Astrocyte (in vitro differentiated cells and primary cell): ENCODE measurements at regions not wholly inside any gene's neighbourhood (a gene's known extent, or its start where the extent isn't known, plus 50 kb on each side); places are given as distances from the start of the nearest gene placed in this dataset.

Source experiments
- DNase-seq: peaks from one replicate; pipeline ENCODE4 v3.0.0-alpha.2; 2010; ENCODE audit warnings: low read depth
- FAIRE-seq: peaks from 2 replicates; lab custom pipeline; 2011; peaks lifted over from hg19 to GRCh38; lab: Jason Lieb, UNC
- H2AFZ ChIP-seq: 2 replicates; pipeline ENCODE4 v1.6.0; 2012; ENCODE audit warnings: low read depth, low read length, inconsistent platforms
- H3K27ac ChIP-seq: 2 replicates; pipeline ENCODE4 v1.5.1; 2011; ENCODE audit warnings: low read depth, low read length, inconsistent platforms
- H3K27me3 ChIP-seq: 2 replicates; pipeline ENCODE4 v1.6.0; 2011; ENCODE audit warnings: low read length, inconsistent platforms; ENCODE audit not compliant: insufficient read depth
- H3K36me3 ChIP-seq: 2 replicates; pipeline ENCODE4 v1.5.1; 2011; ENCODE audit warnings: low read length, inconsistent platforms; ENCODE audit not compliant: insufficient read depth
- H3K4me1 ChIP-seq: 2 replicates; pipeline ENCODE4 v1.5.1; 2011; ENCODE audit warnings: low read length, inconsistent platforms; ENCODE audit not compliant: insufficient read depth
- H3K4me2 ChIP-seq: 2 replicates; pipeline ENCODE4 v1.6.0; 2012; ENCODE audit warnings: low read length, inconsistent platforms
- H3K4me3 ChIP-seq: 2 replicates; pipeline ENCODE4 v1.5.1; 2011; ENCODE audit warnings: low read depth, mild to moderate bottlenecking, low read length, inconsistent platforms; ENCODE audit not compliant: insufficient read depth
- H3K79me2 ChIP-seq: 2 replicates; pipeline ENCODE4 v1.6.0; 2012; ENCODE audit warnings: mild to moderate bottlenecking, low read length, inconsistent platforms; ENCODE audit not compliant: insufficient read depth
- H3K9ac ChIP-seq: 2 replicates; pipeline ENCODE4 v1.6.0; 2012; ENCODE audit warnings: mild to moderate bottlenecking, low read length, inconsistent platforms
- H3K9me3 ChIP-seq: 2 replicates; pipeline ENCODE4 v1.5.1; 2012; ENCODE audit warnings: low read depth, mild to moderate bottlenecking, low read length, inconsistent platforms; ENCODE audit not compliant: insufficient read depth
- H4K20me1 ChIP-seq: 2 replicates; pipeline ENCODE4 v1.6.0; 2012; ENCODE audit warnings: low read length, inconsistent platforms; ENCODE audit not compliant: insufficient read depth
- H3K27ac Mint-ChIP-seq: one replicate; pipeline ENCODE4 v1.8.0; 2021; ENCODE audit warnings: mild to moderate bottlenecking, mixed read lengths; ENCODE audit not compliant: unreplicated experiment
- H3K27me3 Mint-ChIP-seq: one replicate; pipeline ENCODE4 v1.8.0; 2021; ENCODE audit warnings: low read depth, mixed read lengths; ENCODE audit not compliant: unreplicated experiment
- H3K36me3 Mint-ChIP-seq: one replicate; pipeline ENCODE4 v1.8.0; 2021; ENCODE audit warnings: low read depth, mixed read lengths; ENCODE audit not compliant: unreplicated experiment
- H3K4me1 Mint-ChIP-seq: one replicate; pipeline ENCODE4 v1.8.0; 2021; ENCODE audit warnings: low read depth, mixed read lengths; ENCODE audit not compliant: unreplicated experiment
- H3K4me3 Mint-ChIP-seq: one replicate; pipeline ENCODE4 v1.8.0; 2021; ENCODE audit warnings: mild to moderate bottlenecking, moderate library complexity, mixed read lengths; ENCODE audit not compliant: unreplicated experiment
- H3K9me3 Mint-ChIP-seq: one replicate; pipeline ENCODE4 v1.8.0; 2021; ENCODE audit warnings: mild to moderate bottlenecking, mixed read lengths; ENCODE audit not compliant: unreplicated experiment
- EZH2 ChIP-seq: IDR thresholded peaks from 2 replicates; pipeline ENCODE4 v1.6.1; 2012; ENCODE audit warnings: mild to moderate bottlenecking, low read length, inconsistent platforms; ENCODE audit not compliant: insufficient read depth
- TF ChIP-seq, protein P1 (sequence below): IDR thresholded peaks from 2 replicates; pipeline ENCODE4 v1.5.1; 2011; ENCODE audit warnings: low read depth, mild to moderate bottlenecking, inconsistent platforms, low read length, moderate library complexity; ENCODE audit not compliant: insufficient read depth

- no peaks in the 10 kb centered on the region for H4K20me1 ChIP-seq
- H3K4me3 ChIP-seq: no peak overlapping the region
- no peak overlapping the region for H2AFZ ChIP-seq
- Mint-ChIP-seq H3K4me3 (no peak overlapping the region), H3K27ac (no peak overlapping the region), H3K36me3 (no peaks in the 10 kb centered on the region), H3K9me3 (no peaks in the 10 kb centered on the region), H3K4me1 (no peaks in the 10 kb centered on the region), H3K27me3 (no peaks in the 10 kb centered on the region)
- no peaks in the 10 kb centered on the region for H3K36me3 ChIP-seq
- DNase-seq (no peak), FAIRE-seq (no peak)
- H3K27ac ChIP-seq: no peak overlapping the region
- H3K9ac ChIP-seq: no peak overlapping the region
- no peak overlapping the region for H3K4me2 ChIP-seq
- H3K27me3 ChIP-seq: no peaks in the 10 kb centered on the region
- H3K79me2 ChIP-seq: no peaks in the 10 kb centered on the region
- H3K9me3 ChIP-seq: no peaks in the 10 kb centered on the region
- TF ChIP-seq EZH2: no peak
- TF ChIP-seq, protein P1, sequence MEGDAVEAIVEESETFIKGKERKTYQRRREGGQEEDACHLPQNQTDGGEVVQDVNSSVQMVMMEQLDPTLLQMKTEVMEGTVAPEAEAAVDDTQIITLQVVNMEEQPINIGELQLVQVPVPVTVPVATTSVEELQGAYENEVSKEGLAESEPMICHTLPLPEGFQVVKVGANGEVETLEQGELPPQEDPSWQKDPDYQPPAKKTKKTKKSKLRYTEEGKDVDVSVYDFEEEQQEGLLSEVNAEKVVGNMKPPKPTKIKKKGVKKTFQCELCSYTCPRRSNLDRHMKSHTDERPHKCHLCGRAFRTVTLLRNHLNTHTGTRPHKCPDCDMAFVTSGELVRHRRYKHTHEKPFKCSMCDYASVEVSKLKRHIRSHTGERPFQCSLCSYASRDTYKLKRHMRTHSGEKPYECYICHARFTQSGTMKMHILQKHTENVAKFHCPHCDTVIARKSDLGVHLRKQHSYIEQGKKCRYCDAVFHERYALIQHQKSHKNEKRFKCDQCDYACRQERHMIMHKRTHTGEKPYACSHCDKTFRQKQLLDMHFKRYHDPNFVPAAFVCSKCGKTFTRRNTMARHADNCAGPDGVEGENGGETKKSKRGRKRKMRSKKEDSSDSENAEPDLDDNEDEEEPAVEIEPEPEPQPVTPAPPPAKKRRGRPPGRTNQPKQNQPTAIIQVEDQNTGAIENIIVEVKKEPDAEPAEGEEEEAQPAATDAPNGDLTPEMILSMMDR: no peak
- H3K4me1 ChIP-seq: no peaks in the 10 kb centered on the region
Measured at GRCh38 chr1:80818211-80818610, 982.5 kb upstream of the ADGRL2 start.

- Histone ChIP-seq H3K27me3 (no peaks in the 10 kb centered on the region), H3K36me3 (no peaks in the 10 kb centered on the region), H3K9ac (no peak overlapping the region), H3K4me1 (no peaks in the 10 kb centered on the region), H3K4me3 (no peak overlapping the region), H3K27ac (no peak overlapping the region), H3K9me3 (no peaks in the 10 kb centered on the region), H4K20me1 (no peaks in the 10 kb centered on the region), H3K79me2 (no peaks in the 10 kb centered on the region), H3K4me2 (no peak overlapping the region), H2AFZ (no peak overlapping the region)
- Mint-ChIP-seq H3K27me3 (no peaks in the 10 kb centered on the region), H3K4me1 (no peaks in the 10 kb centered on the region), H3K4me3 (no peak overlapping the region), H3K36me3 (no peaks in the 10 kb centered on the region), H3K27ac (no peak overlapping the region), H3K9me3 (no peaks in the 10 kb centered on the region)
- FAIRE-seq: no peak
- DNase-seq: no peak
- no peak for TF ChIP-seq EZH2
- TF ChIP-seq, protein P1: no peak
Measured at GRCh38 chr1:80807981-80808380, 992.8 kb upstream of the ADGRL2 start.

DNA sequence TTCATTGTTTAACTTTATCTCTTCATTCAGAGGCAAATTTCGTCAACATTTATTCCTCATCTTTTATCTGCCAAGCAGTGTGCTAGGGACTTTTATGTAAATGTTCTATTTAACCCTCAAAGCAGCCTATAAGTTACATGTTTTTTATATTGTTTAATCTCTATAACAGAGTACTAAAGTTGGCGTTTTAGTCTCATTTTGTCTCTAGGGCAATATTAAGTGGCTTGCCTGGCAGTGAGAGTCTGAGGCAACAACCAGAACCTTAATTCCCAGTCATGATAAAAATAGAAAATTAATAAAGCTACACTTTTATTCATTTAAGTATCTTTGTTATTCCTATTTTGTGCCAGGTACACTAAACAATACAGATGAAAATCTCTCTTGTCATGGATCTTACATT, 994.3 kb upstream of the ADGRL2 start:
- H3K4me1 ChIP-seq: no peaks in the 10 kb centered on the region
- no peaks in the 10 kb centered on the region for H3K9me3 Mint-ChIP-seq
- H3K27me3 Mint-ChIP-seq: no peaks in the 10 kb centered on the region
- no peaks in the 10 kb centered on the region for H3K36me3 Mint-ChIP-seq
- H3K79me2 ChIP-seq: no peaks in the 10 kb centered on the region
- no peak for TF ChIP-seq EZH2
- TF ChIP-seq, protein P1: no peak
- no peak overlapping the region for H3K9ac ChIP-seq
- no peak overlapping the region for H3K27ac Mint-ChIP-seq
- H3K4me2 ChIP-seq: no peak overlapping the region
- H3K4me3 ChIP-seq: no peak overlapping the region
- H4K20me1 ChIP-seq: no peaks in the 10 kb centered on the region
- H3K4me1 Mint-ChIP-seq: no peaks in the 10 kb centered on the region
- FAIRE-seq (no peak), DNase-seq (no peak)
- no peak overlapping the region for H3K4me3 Mint-ChIP-seq
- no peaks in the 10 kb centered on the region for H3K27me3 ChIP-seq
- no peaks in the 10 kb centered on the region for H3K9me3 ChIP-seq
- H3K27ac ChIP-seq: no peak overlapping the region
- H3K36me3 ChIP-seq: no peaks in the 10 kb centered on the region
- no peak overlapping the region for H2AFZ ChIP-seq
